A673 (cell line): ENCODE measurements at regions not wholly inside any gene's neighbourhood (a gene's known extent, or its start where the extent isn't known, plus 50 kb on each side); places are given as distances from the start of the nearest gene placed in this dataset.

Source experiments
- BruUV-seq: library from RNA; stranded (reverse); fragments of 400-500 nt; replicated peaks from 2 replicates; lab custom pipeline; 2021; lab: Mats Ljungman, UMichigan
- CTCF ChIA-PET: fragments of 300-600 bp; sonication (Branson Sonifier 250); formaldehyde crosslinking; loops from one replicate; lab custom pipeline; 2022; ENCODE audit warnings: antibody characterized with exemption; lab: Charles Lee
- POLR2A ChIA-PET: fragments of 300-600 bp; sonication (Branson Sonifier 250); formaldehyde crosslinking; loops from one replicate; lab custom pipeline; 2022; ENCODE audit warnings: antibody characterized with exemption; ENCODE audit not compliant: low non-redundant PET; lab: Charles Lee
- DNase-seq: peaks from one replicate; pipeline ENCODE4 v3.0.0-alpha.2; 2015; ENCODE audit warnings: low spot score
- H3K27ac ChIP-seq: fragments of 200-600 bp; sonication (generic); 2 replicates; pipeline ENCODE4 v1.5.1; 2016; ENCODE audit warnings: mixed run types, low read depth, mild to moderate bottlenecking, mixed read lengths, antibody characterized with exemption, low read length; ENCODE audit not compliant: poor library complexity, severe bottlenecking
- H3K27me3 ChIP-seq: fragments of 200-600 bp; sonication (generic); replicated peaks from 2 replicates; pipeline ENCODE4 v1.6.1; 2017; ENCODE audit warnings: mixed run types, low read depth, mild to moderate bottlenecking, mixed read lengths, antibody characterized with exemption, low read length; ENCODE audit not compliant: insufficient read depth, poor library complexity
- H3K36me3 ChIP-seq: fragments of 200-600 bp; sonication (generic); 2 replicates; pipeline ENCODE4 v1.6.1; 2016; ENCODE audit warnings: mixed run types, mild to moderate bottlenecking, mixed read lengths, antibody characterized with exemption, low read length; ENCODE audit not compliant: insufficient read depth, poor library complexity, severe bottlenecking
- H3K4me1 ChIP-seq: fragments of 200-600 bp; sonication (generic); 2 replicates; pipeline ENCODE4 v1.6.1; 2017; ENCODE audit warnings: mixed run types, mild to moderate bottlenecking, mixed read lengths, antibody characterized with exemption, low read length; ENCODE audit not compliant: insufficient read depth, poor library complexity, severe bottlenecking
- H3K4me3 ChIP-seq: fragments of 200-600 bp; sonication (generic); 2 replicates; pipeline ENCODE4 v1.5.1; 2016; ENCODE audit warnings: low read depth, mixed run types, mild to moderate bottlenecking, mixed read lengths, low read length; ENCODE audit not compliant: poor library complexity, severe bottlenecking
- H3K9me3 ChIP-seq: fragments of 200-600 bp; sonication (generic); 2 replicates; pipeline ENCODE4 v1.6.1; 2016; ENCODE audit warnings: mixed run types, low read depth, mild to moderate bottlenecking, mixed read lengths, antibody characterized with exemption, low read length; ENCODE audit not compliant: poor library complexity, severe bottlenecking
- EZH2 ChIP-seq: fragments of 200-600 bp; sonication (generic); IDR thresholded peaks from 2 replicates; pipeline ENCODE4 v1.6.1; 2017; ENCODE audit warnings: borderline replicate concordance, low read depth, mild to moderate bottlenecking, mixed read lengths, antibody characterized with exemption, low read length; ENCODE audit not compliant: poor library complexity, severe bottlenecking
- intact Hi-C: fragments of 100-400 bp; cut with micrococcal nuclease; formaldehyde crosslinking; loops from one replicate; pipeline ENCODE4 v1.10.0; 2022; ENCODE audit not compliant: unreplicated experiment
- TF ChIP-seq, protein P1 (sequence below): fragments of 300-800, 200-600 bp; sonication (generic); conservative IDR thresholded peaks from 2 replicates; pipeline ENCODE4 v1.5.1; 2017; ENCODE audit warnings: low read depth, mild to moderate bottlenecking, antibody characterized with exemption, low read length, moderate library complexity, mixed read lengths

DNA sequence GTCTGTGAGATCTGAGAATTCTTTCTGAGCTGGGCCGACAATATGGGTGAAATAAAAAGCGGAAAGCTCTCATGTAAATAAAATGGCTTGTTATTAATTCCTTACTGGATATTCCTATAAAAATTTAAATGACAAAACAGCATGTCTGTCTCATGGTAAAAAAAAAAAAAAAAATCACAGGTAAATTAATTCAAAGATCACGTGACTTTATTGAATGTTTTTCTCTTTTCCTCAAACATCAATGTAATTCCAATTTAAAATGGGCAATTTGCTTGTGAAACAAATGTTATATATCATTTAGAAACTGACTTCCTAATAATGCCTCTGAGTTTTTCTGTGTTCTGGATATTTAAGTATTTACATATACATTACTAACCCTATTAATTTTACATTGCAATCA is 280.3 kb downstream of the NR2F2 start:
- H3K27me3 ChIP-seq, result no peaks in the 10 kb centered on the region
- CTCF ChIA-PET, result no interaction called here
- no TSS peak for BruUV-seq
- H3K27ac ChIP-seq, result no peak overlapping the region
- H3K4me1 ChIP-seq, result peaks cover 4% of the 10 kb centered on the region
- no peaks in the 10 kb centered on the region for H3K36me3 ChIP-seq
- H3K9me3 ChIP-seq, result peaks cover 11% of the 10 kb centered on the region
- TF ChIP-seq, protein P1, sequence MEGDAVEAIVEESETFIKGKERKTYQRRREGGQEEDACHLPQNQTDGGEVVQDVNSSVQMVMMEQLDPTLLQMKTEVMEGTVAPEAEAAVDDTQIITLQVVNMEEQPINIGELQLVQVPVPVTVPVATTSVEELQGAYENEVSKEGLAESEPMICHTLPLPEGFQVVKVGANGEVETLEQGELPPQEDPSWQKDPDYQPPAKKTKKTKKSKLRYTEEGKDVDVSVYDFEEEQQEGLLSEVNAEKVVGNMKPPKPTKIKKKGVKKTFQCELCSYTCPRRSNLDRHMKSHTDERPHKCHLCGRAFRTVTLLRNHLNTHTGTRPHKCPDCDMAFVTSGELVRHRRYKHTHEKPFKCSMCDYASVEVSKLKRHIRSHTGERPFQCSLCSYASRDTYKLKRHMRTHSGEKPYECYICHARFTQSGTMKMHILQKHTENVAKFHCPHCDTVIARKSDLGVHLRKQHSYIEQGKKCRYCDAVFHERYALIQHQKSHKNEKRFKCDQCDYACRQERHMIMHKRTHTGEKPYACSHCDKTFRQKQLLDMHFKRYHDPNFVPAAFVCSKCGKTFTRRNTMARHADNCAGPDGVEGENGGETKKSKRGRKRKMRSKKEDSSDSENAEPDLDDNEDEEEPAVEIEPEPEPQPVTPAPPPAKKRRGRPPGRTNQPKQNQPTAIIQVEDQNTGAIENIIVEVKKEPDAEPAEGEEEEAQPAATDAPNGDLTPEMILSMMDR, result no peak
- no peak for TF ChIP-seq EZH2
- no peak for DNase-seq
- H3K4me3 ChIP-seq, result no peak overlapping the region
- intact Hi-C loops, result no loop called here
- POLR2A ChIA-PET, result no interaction called here

DNA sequence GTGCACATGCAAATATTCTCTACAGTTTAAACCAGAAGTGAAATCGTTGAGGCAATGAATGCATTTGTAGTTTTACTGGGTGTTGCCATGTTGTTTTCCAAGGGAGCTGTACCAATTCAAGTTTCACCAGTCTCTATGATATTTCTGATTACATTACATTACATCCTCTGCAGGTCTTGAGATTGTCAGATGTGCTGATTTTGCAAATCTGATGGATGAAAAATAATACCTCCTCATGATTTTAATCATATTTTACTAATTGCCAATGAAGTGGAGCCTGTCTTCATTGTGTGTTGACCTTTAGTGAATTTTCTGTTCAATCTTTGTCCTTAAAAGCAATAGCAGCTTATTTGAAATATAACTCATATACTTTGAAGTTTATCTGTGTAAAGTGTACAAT is 282.4 kb downstream of the NR2F2 start:
- no peak for DNase-seq
- intact Hi-C loops, result no loop called here
- Histone ChIP-seq H3K9me3 (peaks cover 11% of the 10 kb centered on the region), H3K27ac (no peak overlapping the region), H3K4me3 (no peak overlapping the region), H3K36me3 (no peaks in the 10 kb centered on the region), H3K4me1 (peaks cover 4% of the 10 kb centered on the region), H3K27me3 (no peaks in the 10 kb centered on the region)
- TF ChIP-seq, protein P1, result no peak
- TF ChIP-seq EZH2, result no peak
- BruUV-seq, result no TSS peak
- ChIA-PET POLR2A (no interaction called here), CTCF (no interaction called here)

DNA sequence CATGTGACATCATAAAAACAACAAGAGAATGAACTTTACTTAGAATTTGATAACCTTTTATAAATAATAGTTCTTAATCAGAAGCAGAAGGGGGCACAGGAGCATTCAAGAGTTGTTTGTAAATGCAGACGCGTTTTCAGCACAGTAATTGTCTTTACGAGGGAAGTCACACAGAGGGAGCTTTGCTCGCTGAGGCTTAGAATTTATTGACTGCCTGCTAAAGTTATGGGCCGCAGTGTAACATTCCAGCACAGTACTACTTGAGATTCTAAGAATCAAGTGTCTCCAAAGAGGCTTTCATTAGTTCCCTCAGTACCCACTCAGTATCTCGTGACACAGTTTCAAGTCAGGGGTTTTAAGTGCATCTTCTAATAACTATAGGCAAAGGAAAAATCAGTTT is 288.7 kb downstream of the NR2F2 start:
- CTCF ChIA-PET, result interaction anchor here (1.2 kb wide), 1 partner anchor 292 kb away, joined by 3 read pairs; no protein-coding TSS in a partner anchor

More for the DNA sequence above, 288.7 kb downstream of the NR2F2 start:
- H3K9me3 ChIP-seq, result peaks cover 7% of the 10 kb centered on the region
- no TSS peak for BruUV-seq
- no peak overlapping the region for H3K27ac ChIP-seq
- DNase-seq, result peak; percentile 61
- H3K4me3 ChIP-seq, result peak overlapping the region; percentile 2
- TF ChIP-seq EZH2, result no peak
- TF ChIP-seq, protein P1, result no peak
- no peaks in the 10 kb centered on the region for H3K36me3 ChIP-seq
- POLR2A ChIA-PET, result no interaction called here
- intact Hi-C loops, result no loop called here
- H3K4me1 ChIP-seq, result peaks cover 18% of the 10 kb centered on the region
- H3K27me3 ChIP-seq, result no peaks in the 10 kb centered on the region
